ENCODE measurements at regions not wholly inside any gene's neighbourhood (a gene's known extent, or its start where the extent isn't known, plus 50 kb on each side); places are given as distances from the start of the nearest gene placed in this dataset.

- Mint-ChIP-seq H3K9me3 (ENCODE audit: low read depth) (peaks cover 10% of the 10 kb centered on the region), H3K4me3 (no peak overlapping the region), H3K36me3 (ENCODE audit: low read depth) (no peaks in the 10 kb centered on the region), H3K4me1 (no peaks in the 10 kb centered on the region), H3K27ac (no peak overlapping the region), H3K27me3 (no peaks in the 10 kb centered on the region)
- intact Hi-C loops (cut with DNase I, micrococcal nuclease) = no loop called here
- DNase-seq = no peak
- POLR2A ChIA-PET = no interaction called here
- ATAC-seq = no peak
- CTCF ChIA-PET = no interaction called here
These were observed 206.6 kb upstream of the LRATD1 start for GRCh38 chr2:14425869-14426268.

GRCh38 chr2:14428056-14428455, 204.5 kb upstream of the LRATD1 start:
- CTCF ChIA-PET = no interaction called here
- no peak for DNase-seq
- Mint-ChIP-seq H3K9me3 (ENCODE audit: low read depth) (peaks cover 6% of the 10 kb centered on the region), H3K27ac (no peak overlapping the region), H3K4me3 (no peak overlapping the region), H3K36me3 (ENCODE audit: low read depth) (no peaks in the 10 kb centered on the region), H3K27me3 (no peaks in the 10 kb centered on the region), H3K4me1 (no peaks in the 10 kb centered on the region)
- POLR2A ChIA-PET = no interaction called here
- intact Hi-C loops (cut with DNase I, micrococcal nuclease) = no loop called here
- ATAC-seq = no peak

- no peaks in the 10 kb centered on the region for H3K4me1 Mint-ChIP-seq
- ChIA-PET POLR2A (no interaction called here), CTCF (interaction anchor here (1.1 kb wide), 1 partner anchor 12 kb away, joined by 4 read pairs; no protein-coding TSS in a partner anchor)
- no peak overlapping the region for H3K27ac Mint-ChIP-seq
- intact Hi-C loops (cut with DNase I, micrococcal nuclease) = no loop called here
- no peaks in the 10 kb centered on the region for H3K36me3 Mint-ChIP-seq (ENCODE audit: low read depth)
- DNase-seq (no peak), ATAC-seq (no peak)
- no peak overlapping the region for H3K4me3 Mint-ChIP-seq
- H3K9me3 Mint-ChIP-seq (ENCODE audit: low read depth) = peaks cover 2% of the 10 kb centered on the region
- no peaks in the 10 kb centered on the region for H3K27me3 Mint-ChIP-seq
These were observed 198.5 kb upstream of the LRATD1 start for GRCh38 chr2:14433946-14434495.

- ATAC-seq (no peak), DNase-seq (no peak)
- Mint-ChIP-seq H3K27ac (no peak overlapping the region), H3K4me3 (no peak overlapping the region), H3K4me1 (no peaks in the 10 kb centered on the region), H3K27me3 (no peaks in the 10 kb centered on the region), H3K9me3 (ENCODE audit: low read depth) (peaks cover 11% of the 10 kb centered on the region), H3K36me3 (ENCODE audit: low read depth) (no peaks in the 10 kb centered on the region)
- CTCF ChIA-PET = interaction anchor here (0.8 kb wide), 1 partner anchor 11 kb away, joined by 4 read pairs; no protein-coding TSS in a partner anchor
- intact Hi-C loops (cut with DNase I, micrococcal nuclease) = no loop called here
- POLR2A ChIA-PET = no interaction called here
These were observed 186.8 kb upstream of the LRATD1 start for GRCh38 chr2:14445670-14446069.

- ATAC-seq = no peak
- ChIA-PET CTCF (no interaction called here), POLR2A (no interaction called here)
- Mint-ChIP-seq H3K9me3 (ENCODE audit: low read depth) (peaks cover 11% of the 10 kb centered on the region), H3K36me3 (ENCODE audit: low read depth) (no peaks in the 10 kb centered on the region), H3K27ac (no peak overlapping the region), H3K4me1 (no peaks in the 10 kb centered on the region), H3K4me3 (no peak overlapping the region), H3K27me3 (no peaks in the 10 kb centered on the region)
- DNase-seq = no peak
- intact Hi-C loops (cut with DNase I, micrococcal nuclease) = no loop called here
These were observed 184.2 kb upstream of the LRATD1 start for GRCh38 chr2:14448340-14448739.

GRCh38 chr2:14451312-14451711, 181.2 kb upstream of the LRATD1 start:
- ChIA-PET CTCF (no interaction called here), POLR2A (no interaction called here)
- no peaks in the 10 kb centered on the region for H3K4me1 Mint-ChIP-seq
- no peaks in the 10 kb centered on the region for H3K36me3 Mint-ChIP-seq (ENCODE audit: low read depth)
- H3K27me3 Mint-ChIP-seq = no peaks in the 10 kb centered on the region
- intact Hi-C loops (cut with DNase I, micrococcal nuclease) = no loop called here
- ATAC-seq (no peak), DNase-seq (no peak)
- H3K4me3 Mint-ChIP-seq = no peak overlapping the region
- no peak overlapping the region for H3K27ac Mint-ChIP-seq
- peaks cover under 1% of the 10 kb centered on the region for H3K9me3 Mint-ChIP-seq (ENCODE audit: low read depth)

- Mint-ChIP-seq H3K27me3 (no peaks in the 10 kb centered on the region), H3K4me3 (no peak overlapping the region), H3K9me3 (ENCODE audit: low read depth) (peaks cover 7% of the 10 kb centered on the region), H3K4me1 (no peaks in the 10 kb centered on the region), H3K36me3 (ENCODE audit: low read depth) (no peaks in the 10 kb centered on the region), H3K27ac (no peak overlapping the region)
- ChIA-PET POLR2A (no interaction called here), CTCF (no interaction called here)
- intact Hi-C loops (cut with DNase I, micrococcal nuclease) = no loop called here
- ATAC-seq (no peak), DNase-seq (no peak)
These were observed 178.3 kb upstream of the LRATD1 start for GRCh38 chr2:14454202-14454601.

GRCh38 chr2:14459786-14460325, 172.7 kb upstream of the LRATD1 start:
- CTCF ChIA-PET = no interaction called here
- DNase-seq (no peak), ATAC-seq (no peak)
- intact Hi-C loops (cut with DNase I, micrococcal nuclease) = no loop called here
- POLR2A ChIA-PET = no interaction called here
- H3K27me3 Mint-ChIP-seq = no peaks in the 10 kb centered on the region
- peaks cover 7% of the 10 kb centered on the region for H3K9me3 Mint-ChIP-seq (ENCODE audit: low read depth)
- H3K27ac Mint-ChIP-seq = no peak overlapping the region
- no peaks in the 10 kb centered on the region for H3K4me1 Mint-ChIP-seq
- H3K4me3 Mint-ChIP-seq = no peak overlapping the region
- H3K36me3 Mint-ChIP-seq (ENCODE audit: low read depth) = no peaks in the 10 kb centered on the region

GRCh38 chr2:14475994-14476393, 156.5 kb upstream of the LRATD1 start:
- Mint-ChIP-seq H3K4me3 (no peak overlapping the region), H3K9me3 (ENCODE audit: low read depth) (peaks cover 4% of the 10 kb centered on the region), H3K36me3 (ENCODE audit: low read depth) (no peaks in the 10 kb centered on the region), H3K27ac (no peak overlapping the region), H3K4me1 (no peaks in the 10 kb centered on the region), H3K27me3 (no peaks in the 10 kb centered on the region)
- intact Hi-C loops (cut with DNase I, micrococcal nuclease) = no loop called here
- POLR2A ChIA-PET = no interaction called here
- ATAC-seq (no peak), DNase-seq (no peak)
- CTCF ChIA-PET = interaction anchor here (1.3 kb wide), 1 partner anchor 15 kb away, joined by 5 read pairs; no protein-coding TSS in a partner anchor

- ChIA-PET POLR2A (no interaction called here), CTCF (interaction anchor here (0.6 to 0.9 kb wide), 2 partner anchors 15 to 190 kb away, joined by 3 read pairs; no protein-coding TSS in a partner anchor)
- Mint-ChIP-seq H3K4me3 (no peak overlapping the region), H3K36me3 (ENCODE audit: low read depth) (no peaks in the 10 kb centered on the region), H3K9me3 (ENCODE audit: low read depth) (peaks cover 5% of the 10 kb centered on the region), H3K27ac (no peak overlapping the region), H3K4me1 (no peaks in the 10 kb centered on the region), H3K27me3 (no peaks in the 10 kb centered on the region)
- intact Hi-C loops (cut with DNase I, micrococcal nuclease) = no loop called here
- ATAC-seq = no peak
- DNase-seq = no peak
These were observed 153.0 kb upstream of the LRATD1 start for GRCh38 chr2:14479486-14479885.

- Mint-ChIP-seq H3K36me3 (ENCODE audit: low read depth) (no peaks in the 10 kb centered on the region), H3K4me1 (no peaks in the 10 kb centered on the region), H3K27ac (no peak overlapping the region), H3K27me3 (no peaks in the 10 kb centered on the region), H3K4me3 (no peak overlapping the region), H3K9me3 (ENCODE audit: low read depth) (peaks cover 5% of the 10 kb centered on the region)
- intact Hi-C loops (cut with DNase I, micrococcal nuclease) = no loop called here
- ATAC-seq (no peak), DNase-seq (no peak)
- ChIA-PET POLR2A (no interaction called here), CTCF (no interaction called here)
These were observed 152.4 kb upstream of the LRATD1 start for GRCh38 chr2:14480120-14480519.

GRCh38 chr2:14480906-14481305, 151.6 kb upstream of the LRATD1 start:
- ChIA-PET POLR2A (interaction anchor here (0.6 kb wide), 1 partner anchor 95 kb away, joined by 4 read pairs; no protein-coding TSS in a partner anchor), CTCF (no interaction called here)
- no peak for ATAC-seq
- H3K9me3 Mint-ChIP-seq (ENCODE audit: low read depth) = peaks cover 5% of the 10 kb centered on the region
- no peaks in the 10 kb centered on the region for H3K36me3 Mint-ChIP-seq (ENCODE audit: low read depth)
- no peak for DNase-seq
- no peak overlapping the region for H3K27ac Mint-ChIP-seq
- H3K4me1 Mint-ChIP-seq = no peaks in the 10 kb centered on the region
- no peaks in the 10 kb centered on the region for H3K27me3 Mint-ChIP-seq
- H3K4me3 Mint-ChIP-seq = no peak overlapping the region
- intact Hi-C loops (cut with DNase I, micrococcal nuclease) = no loop called here
